NT2/D1 (cell line): ENCODE measurements at regions not wholly inside any gene's neighbourhood (a gene's known extent, or its start where the extent isn't known, plus 50 kb on each side); places are given as distances from the start of the nearest gene placed in this dataset.

Experiments used
- YY1 ChIP-seq: IDR thresholded peaks from 2 replicates; pipeline ENCODE4 v1.6.1; 2011; ENCODE audit not compliant: insufficient read length, insufficient read depth
- ZNF274 ChIP-seq: IDR thresholded peaks from 2 replicates; pipeline ENCODE4 v1.6.1; 2011; ENCODE audit warnings: mild to moderate bottlenecking, low read depth, low read length

- TF ChIP-seq YY1 (no peak), ZNF274 (no peak)
Measured at GRCh38 chr3:116947809-116948208, 238.2 kb downstream of the TUSC7 start.
